Trophoblast cell (in vitro differentiated cells and primary cell): ENCODE measurements at regions not wholly inside any gene's neighbourhood (a gene's known extent, or its start where the extent isn't known, plus 50 kb on each side); places are given as distances from the start of the nearest gene placed in this dataset.
A peak's percentile ranks its signal among the peaks of the same experiment; 100 is the strongest.

Experiments used
- DNase-seq, 2 donors: peaks; one replicate each; pipeline ENCODE4 v3.0.0-alpha.2; 2016
- H2AFZ ChIP-seq: 2 replicates; pipeline ENCODE4 v1.6.1; 2013; ENCODE audit warnings: low read length, moderate library complexity, mild to moderate bottlenecking; ENCODE audit not compliant: insufficient read depth, poor library complexity
- H2AK5ac ChIP-seq: 2 replicates; pipeline ENCODE4 v1.6.1; 2013; ENCODE audit warnings: mild to moderate bottlenecking, low read length
- H2BK120ac ChIP-seq: 2 replicates; pipeline ENCODE4 v1.6.1; 2013; ENCODE audit warnings: low read length, mild to moderate bottlenecking, moderate library complexity; ENCODE audit not compliant: insufficient read depth, poor library complexity
- H2BK12ac ChIP-seq: 2 replicates; pipeline ENCODE4 v1.6.1; 2013; ENCODE audit warnings: mild to moderate bottlenecking, low read length, moderate library complexity
- H2BK5ac ChIP-seq: 2 replicates; pipeline ENCODE4 v1.6.1; 2013; ENCODE audit warnings: low read length, low read depth, moderate library complexity, mild to moderate bottlenecking; ENCODE audit not compliant: poor library complexity
- H3K14ac ChIP-seq: 2 replicates; pipeline ENCODE4 v1.6.1; 2013; ENCODE audit warnings: mild to moderate bottlenecking, low read length
- H3K18ac ChIP-seq: 2 replicates; pipeline ENCODE4 v1.6.1; 2013; ENCODE audit warnings: mild to moderate bottlenecking, low read length
- H3K23ac ChIP-seq: 2 replicates; pipeline ENCODE4 v1.6.1; 2013; ENCODE audit warnings: low read length
- H3K27ac ChIP-seq: 2 replicates; pipeline ENCODE4 v1.5.1; 2013; ENCODE audit warnings: low read depth, mild to moderate bottlenecking, inconsistent platforms, low read length, moderate library complexity
- H3K27me3 ChIP-seq: 2 replicates; pipeline ENCODE4 v1.6.1; 2013; ENCODE audit warnings: inconsistent platforms, mild to moderate bottlenecking, low read length, moderate library complexity; ENCODE audit not compliant: insufficient read depth
- H3K36me3 ChIP-seq, 2 experiments: 1 replicate in 1 of 2; 2 replicates in 1 of 2; pipeline ENCODE4 v1.6.1; 2013; ENCODE audit warnings: low read length in 2 of 2, mild to moderate bottlenecking in 2 of 2, moderate library complexity in 1 of 2; ENCODE audit not compliant: insufficient read depth in 2 of 2, control insufficient read depth in 1 of 2
- H3K4ac ChIP-seq: 2 replicates; pipeline ENCODE4 v1.6.1; 2013; ENCODE audit warnings: low read depth, mild to moderate bottlenecking, low read length, moderate library complexity
- H3K4me1 ChIP-seq, 2 experiments: 1 replicate in 1 of 2; 2 replicates in 1 of 2; pipeline ENCODE4 v1.6.1; 2013; ENCODE audit warnings: low read length in 2 of 2, mild to moderate bottlenecking in 2 of 2, moderate library complexity in 1 of 2; ENCODE audit not compliant: insufficient read depth in 2 of 2, control insufficient read depth in 1 of 2
- H3K4me2 ChIP-seq: 2 replicates; pipeline ENCODE4 v1.6.1; 2013; ENCODE audit warnings: inconsistent platforms, mild to moderate bottlenecking, low read length, moderate library complexity
- H3K4me3 ChIP-seq: 2 replicates; pipeline ENCODE4 v1.5.1; 2013; ENCODE audit warnings: mild to moderate bottlenecking, low read depth, low read length, inconsistent platforms
- H3K79me1 ChIP-seq: one replicate; pipeline ENCODE4 v1.6.1; 2013; ENCODE audit warnings: low read length
- H3K79me2 ChIP-seq: 2 replicates; pipeline ENCODE4 v1.6.1; 2013; ENCODE audit warnings: low read length, mild to moderate bottlenecking; ENCODE audit not compliant: control insufficient read depth, insufficient read depth, poor library complexity
- H3K9ac ChIP-seq: 2 replicates; pipeline ENCODE4 v1.6.1; 2013; ENCODE audit warnings: mild to moderate bottlenecking, low read length
- H3K9me3 ChIP-seq: 2 replicates; pipeline ENCODE4 v1.6.1; 2013; ENCODE audit warnings: low read depth, mild to moderate bottlenecking, control low read depth, inconsistent platforms, low read length; ENCODE audit not compliant: insufficient read depth
- H4K12ac ChIP-seq: 2 replicates; pipeline ENCODE4 v1.6.1; 2013; ENCODE audit warnings: low read depth, mild to moderate bottlenecking, low read length, moderate library complexity
- H4K8ac ChIP-seq: 2 replicates; pipeline ENCODE4 v1.6.1; 2013; ENCODE audit warnings: low read depth, mild to moderate bottlenecking, low read length, moderate library complexity
- H4K91ac ChIP-seq: one replicate; pipeline ENCODE4 v1.6.1; 2013; ENCODE audit warnings: low read depth, mild to moderate bottlenecking, low read length, moderate library complexity
- WGBS: extraction: QIAGEN DNeasy Blood & Tissue Kit; methylation state at CpG from one replicate; pipeline ENCODE4 v1.1.7; 2013; ENCODE audit warnings: missing lambda C conversion rate; ENCODE audit not compliant: insufficient read length, insufficient coverage; ENCODE audit errors: extremely low coverage; 5-methylcytosine and 5-hydroxymethylcytosine counted together

DNA sequence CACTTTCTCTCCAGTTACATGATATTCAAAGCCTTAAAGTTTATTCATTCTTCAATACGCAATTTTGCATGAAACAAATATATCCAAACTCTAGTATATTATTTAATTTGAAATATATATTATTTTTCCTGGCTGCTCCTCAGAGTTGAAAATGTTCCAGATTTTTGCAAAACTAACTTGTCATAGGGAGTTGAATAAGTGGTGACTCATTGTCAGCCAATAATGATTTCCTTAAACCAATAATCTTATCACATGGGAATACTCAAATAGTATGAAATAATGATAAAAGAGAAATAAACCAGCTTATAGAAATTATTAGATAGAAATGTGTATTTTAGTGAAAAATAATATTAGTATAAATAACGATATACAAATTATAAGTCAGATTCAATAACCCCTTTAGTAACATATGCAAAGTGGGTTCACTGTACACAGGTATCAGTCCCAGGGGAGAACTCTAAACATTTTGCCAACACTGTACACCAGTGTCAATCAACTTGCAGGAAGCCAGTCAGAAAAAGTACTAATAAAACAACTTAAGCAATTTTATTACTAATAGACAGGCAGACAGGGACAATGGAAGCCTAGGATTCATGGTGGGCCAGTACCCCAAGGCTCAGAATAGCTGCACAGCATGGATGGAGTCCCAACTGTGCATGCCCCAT, 222.6 kb upstream of the KLHL1 start:
- no peak overlapping the region for H2AFZ ChIP-seq
- H3K18ac ChIP-seq: no peak overlapping the region
- no peaks in the 10 kb centered on the region for H3K4me1 ChIP-seq
- H3K27me3 ChIP-seq: no peaks in the 10 kb centered on the region
- H3K23ac ChIP-seq: no peak overlapping the region
- no peak overlapping the region for H4K8ac ChIP-seq
- no peaks in the 10 kb centered on the region for H3K79me1 ChIP-seq
- no peak for DNase-seq
- H2BK120ac ChIP-seq: no peak overlapping the region
- H3K79me2 ChIP-seq: no peaks in the 10 kb centered on the region
- no peak overlapping the region for H4K12ac ChIP-seq
- no peak overlapping the region for H4K91ac ChIP-seq
- no peak overlapping the region for H2BK5ac ChIP-seq
- H2BK12ac ChIP-seq: no peak overlapping the region
- no peaks in the 10 kb centered on the region for H3K36me3 ChIP-seq
- no peak overlapping the region for H3K4ac ChIP-seq
- no peak overlapping the region for H3K27ac ChIP-seq
- no peak overlapping the region for H3K4me3 ChIP-seq
- H2AK5ac ChIP-seq: no peak overlapping the region
- H3K9ac ChIP-seq: no peak overlapping the region
- H3K4me2 ChIP-seq: no peak overlapping the region
- no peak overlapping the region for H3K14ac ChIP-seq
- no CpG with 5 or more reads among the region's 2 CpGs for WGBS
- no peaks in the 10 kb centered on the region for H3K9me3 ChIP-seq

DNA sequence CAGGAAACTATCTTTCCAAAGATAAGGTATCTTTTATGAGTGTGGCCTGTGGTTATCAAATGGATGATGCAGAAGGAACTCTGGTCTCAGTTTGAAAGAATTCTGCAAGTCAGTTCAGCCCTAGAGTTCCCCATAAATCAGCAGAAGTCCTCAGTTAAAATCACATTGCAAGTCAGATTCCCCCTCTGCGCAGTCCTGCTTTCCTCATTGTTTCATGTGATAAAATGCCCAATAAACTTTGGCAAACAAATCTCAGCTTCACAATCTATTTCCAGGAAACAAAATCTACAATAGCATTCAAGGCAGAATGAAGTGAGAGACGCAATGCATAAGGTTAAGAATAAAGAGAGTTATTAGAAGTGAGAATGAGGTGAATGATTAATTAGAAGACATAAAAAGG, 216.3 kb upstream of the KLHL1 start:
- Histone ChIP-seq H4K8ac (no peak overlapping the region), H3K18ac (no peak overlapping the region), H2BK5ac (no peak overlapping the region), H3K9ac (no peak overlapping the region), H4K12ac (no peak overlapping the region), H2AFZ (no peak overlapping the region), H3K79me1 (no peaks in the 10 kb centered on the region), H4K91ac (no peak overlapping the region), H3K14ac (no peak overlapping the region), H3K4ac (no peak overlapping the region), H3K9me3 (no peaks in the 10 kb centered on the region), H2AK5ac (no peak overlapping the region), H2BK12ac (no peak overlapping the region), H3K36me3 (no peaks in the 10 kb centered on the region), H3K4me3 (no peak overlapping the region), H3K4me1 (no peaks in the 10 kb centered on the region), H3K23ac (no peak overlapping the region), H2BK120ac (no peak overlapping the region), H3K27ac (no peak overlapping the region), H3K79me2 (no peaks in the 10 kb centered on the region), H3K27me3 (no peaks in the 10 kb centered on the region), H3K4me2 (no peak overlapping the region)
- no peak for DNase-seq
- WGBS: no CpG with 5 or more reads among the region's 2 CpGs

DNA sequence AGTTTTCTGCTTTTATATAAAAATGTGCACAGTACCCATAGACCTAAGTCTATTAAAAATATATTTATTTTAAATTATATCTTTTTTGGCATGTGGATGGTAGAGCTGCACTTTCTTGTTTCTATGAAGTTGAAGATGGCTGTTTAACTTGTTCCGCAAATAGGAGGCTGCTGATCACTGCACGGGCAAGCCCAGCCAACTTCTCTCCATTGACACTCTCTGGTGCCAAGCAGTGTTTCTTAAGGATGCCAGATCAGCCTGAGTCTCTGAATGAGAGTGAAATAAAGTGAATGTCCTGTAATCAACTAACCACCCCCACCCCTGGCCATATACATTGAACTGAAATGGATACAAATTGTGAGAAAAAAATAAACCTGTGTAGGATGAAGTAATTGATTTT, 202.9 kb upstream of the KLHL1 start:
- H3K9me3 ChIP-seq: no peaks in the 10 kb centered on the region
- no peaks in the 10 kb centered on the region for H3K4me1 ChIP-seq
- no peak overlapping the region for H2AK5ac ChIP-seq
- no peak overlapping the region for H3K9ac ChIP-seq
- H3K4me3 ChIP-seq: no peak overlapping the region
- no peak overlapping the region for H4K91ac ChIP-seq
- H2BK120ac ChIP-seq: no peak overlapping the region
- no peak overlapping the region for H3K4me2 ChIP-seq
- H3K18ac ChIP-seq: no peak overlapping the region
- no peak for DNase-seq
- H2BK12ac ChIP-seq: no peak overlapping the region
- H4K12ac ChIP-seq: no peak overlapping the region
- H3K27ac ChIP-seq: no peak overlapping the region
- H3K27me3 ChIP-seq: no peaks in the 10 kb centered on the region
- no peak overlapping the region for H3K23ac ChIP-seq
- H3K79me1 ChIP-seq: no peaks in the 10 kb centered on the region
- H2AFZ ChIP-seq: no peak overlapping the region
- H4K8ac ChIP-seq: no peak overlapping the region
- H3K14ac ChIP-seq: no peak overlapping the region
- no peaks in the 10 kb centered on the region for H3K79me2 ChIP-seq
- H3K36me3 ChIP-seq: no peaks in the 10 kb centered on the region
- H3K4ac ChIP-seq: no peak overlapping the region
- H2BK5ac ChIP-seq: no peak overlapping the region
- no CpG with 5 or more reads among the region's 2 CpGs for WGBS

DNA sequence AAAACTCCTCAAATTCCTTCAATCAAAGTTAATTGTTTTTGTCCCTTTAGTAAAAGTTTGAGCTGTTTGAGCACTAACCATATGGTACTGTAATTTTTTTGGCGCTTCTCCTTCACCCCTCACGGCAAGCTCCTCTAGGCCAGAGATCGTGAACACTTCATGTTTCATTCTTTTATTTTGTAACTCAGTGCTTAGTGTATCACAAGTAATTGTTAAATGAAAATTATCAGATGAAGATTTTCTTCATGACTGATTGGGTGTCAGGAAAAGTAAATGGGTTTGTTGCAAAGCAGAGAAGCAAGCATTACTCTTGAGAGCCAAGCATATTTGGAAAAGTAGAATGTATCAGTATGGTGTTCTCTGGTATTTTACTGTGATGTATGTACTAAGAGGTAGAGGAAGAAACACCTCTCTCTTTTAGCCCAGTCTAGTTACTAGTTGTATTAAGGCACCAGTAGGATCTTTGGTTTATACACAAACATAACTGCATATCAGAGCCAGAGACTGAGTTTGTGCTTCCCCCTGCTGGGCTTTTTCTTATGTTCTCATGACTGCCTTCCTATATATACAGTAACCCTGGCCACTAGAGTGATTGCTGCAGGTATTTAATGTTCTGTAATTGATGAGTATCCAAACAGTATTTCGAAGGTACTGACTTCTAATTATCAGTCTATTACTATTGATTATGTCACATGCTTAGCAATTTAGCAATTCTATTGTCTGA, 202.3 kb upstream of the KLHL1 start:
- no peaks in the 10 kb centered on the region for H3K79me2 ChIP-seq
- no CpG with 5 or more reads among the region's 4 CpGs for WGBS
- H3K4me3 ChIP-seq: no peak overlapping the region
- no peak overlapping the region for H3K27ac ChIP-seq
- H3K4me1 ChIP-seq: no peaks in the 10 kb centered on the region
- no peaks in the 10 kb centered on the region for H3K36me3 ChIP-seq
- H3K14ac ChIP-seq: no peak overlapping the region
- H3K4me2 ChIP-seq: no peak overlapping the region
- H3K4ac ChIP-seq: no peak overlapping the region
- no peak overlapping the region for H3K23ac ChIP-seq
- H3K27me3 ChIP-seq: no peaks in the 10 kb centered on the region
- no peak overlapping the region for H4K8ac ChIP-seq
- no peak overlapping the region for H2AFZ ChIP-seq
- H2BK12ac ChIP-seq: no peak overlapping the region
- H4K91ac ChIP-seq: no peak overlapping the region
- no peak overlapping the region for H2AK5ac ChIP-seq
- no peak overlapping the region for H2BK5ac ChIP-seq
- H3K79me1 ChIP-seq: no peaks in the 10 kb centered on the region
- no peak overlapping the region for H4K12ac ChIP-seq
- no peak overlapping the region for H3K9ac ChIP-seq
- no peaks in the 10 kb centered on the region for H3K9me3 ChIP-seq
- peak; percentile 21 to 64 for DNase-seq
- H2BK120ac ChIP-seq: no peak overlapping the region
- H3K18ac ChIP-seq: no peak overlapping the region
